GM19452 (cell line): ENCODE measurements at regions not wholly inside any gene's neighbourhood (a gene's known extent, or its start where the extent isn't known, plus 50 kb on each side); places are given as distances from the start of the nearest gene placed in this dataset.

Experiments
- ATAC-seq: cut with Tn5 transposase; IDR thresholded peaks from one replicate; pipeline ENCODE4 v1.9.1; 2021; ENCODE audit not compliant: unreplicated experiment

GRCh38 chr4:166335256-166335938, 462.4 kb downstream of the TLL1 start:
- ATAC-seq, result no peak

- ATAC-seq, result no peak
These were observed 469.0 kb downstream of the TLL1 start for GRCh38 chr4:166341992-166342391.

GRCh38 chr4:166363198-166363597, 490.2 kb downstream of the TLL1 start:
- no peak for ATAC-seq

GRCh38 chr4:166366012-166366411, 493.0 kb downstream of the TLL1 start:
- ATAC-seq, result no peak

GRCh38 chr4:166377578-166377977, 504.5 kb downstream of the TLL1 start:
- ATAC-seq, result no peak

GRCh38 chr4:166386491-166387360, 513.7 kb downstream of the TLL1 start:
- ATAC-seq, result no peak

GRCh38 chr4:166391501-166391900, 518.5 kb downstream of the TLL1 start:
- no peak for ATAC-seq

GRCh38 chr4:166399021-166399420, 526.0 kb downstream of the TLL1 start:
- ATAC-seq, result no peak

- no peak for ATAC-seq
These were observed 527.3 kb downstream of the TLL1 start for GRCh38 chr4:166400270-166400894.

- ATAC-seq, result no peak
These were observed 540.3 kb downstream of the TLL1 start for GRCh38 chr4:166413356-166413755.

- no peak for ATAC-seq
These were observed 541.4 kb downstream of the TLL1 start for GRCh38 chr4:166414431-166414830.

- ATAC-seq, result no peak
These were observed 542.7 kb downstream of the TLL1 start for GRCh38 chr4:166415749-166416148.

- ATAC-seq, result no peak
These were observed 548.6 kb downstream of the TLL1 start for GRCh38 chr4:166421556-166422156.

GRCh38 chr4:166422475-166422874, 549.4 kb downstream of the TLL1 start:
- ATAC-seq, result no peak

- ATAC-seq, result no peak
These were observed 553.3 kb downstream of the TLL1 start for GRCh38 chr4:166426300-166426863.

- ATAC-seq, result no peak
These were observed 559.1 kb downstream of the TLL1 start for GRCh38 chr4:166432125-166432524.

- ATAC-seq, result no peak
These were observed 559.8 kb downstream of the TLL1 start for GRCh38 chr4:166432842-166433241.

GRCh38 chr4:166435449-166435848, 562.4 kb downstream of the TLL1 start:
- ATAC-seq, result no peak

- no peak for ATAC-seq
These were observed 585.7 kb downstream of the TLL1 start for GRCh38 chr4:166458756-166459155.

GRCh38 chr4:166459621-166460020, 586.6 kb downstream of the TLL1 start:
- no peak for ATAC-seq
